ENCODE measurements at regions not wholly inside any gene's neighbourhood (a gene's known extent, or its start where the extent isn't known, plus 50 kb on each side); places are given as distances from the start of the nearest gene placed in this dataset.
"Not testable (repeated sequence)": the region's sequence is repeated elsewhere in the genome, so short reads cannot be mapped to it uniquely, and the experiment has no call there.

DNA sequence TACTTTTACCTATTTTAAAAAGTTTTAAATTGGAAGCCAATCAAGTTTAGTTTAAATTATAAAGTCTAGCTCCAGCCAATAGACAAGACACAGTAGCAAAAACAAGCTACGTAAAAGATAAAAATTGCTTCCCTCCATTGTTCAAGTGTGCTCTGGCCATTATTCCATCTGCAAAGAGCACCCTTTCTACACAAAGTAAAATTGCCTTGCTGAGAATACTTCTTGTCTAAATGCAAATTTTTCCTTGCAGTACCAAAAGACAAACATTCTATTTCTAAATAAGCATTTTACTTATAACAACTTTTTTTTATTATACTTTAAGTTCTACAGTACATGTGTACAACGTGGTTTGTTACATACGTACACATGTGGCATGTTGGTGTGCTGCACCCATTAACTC is 75.9 kb upstream of the ZNF746 start:
- DNase-seq (ENCODE audit: low spot score) (no peak), ATAC-seq (ENCODE audit: insufficient number of reproducible peaks, low FRiP score, low read depth) (no peak)
- H3K27ac ChIP-seq: no peak overlapping the region
- no peaks in the 10 kb centered on the region for H3K36me3 ChIP-seq
- no peaks in the 10 kb centered on the region for H3K27me3 ChIP-seq (replicated peaks; ENCODE audit: insufficient read depth)
- H3K4me3 ChIP-seq: no peak overlapping the region
- no peaks in the 10 kb centered on the region for H3K4me1 ChIP-seq (ENCODE audit: control insufficient read depth in 1 of 2, low read depth in 2 of 2)
- peaks cover 42% of the 10 kb centered on the region for H3K9me3 ChIP-seq
- TF ChIP-seq, protein P1, sequence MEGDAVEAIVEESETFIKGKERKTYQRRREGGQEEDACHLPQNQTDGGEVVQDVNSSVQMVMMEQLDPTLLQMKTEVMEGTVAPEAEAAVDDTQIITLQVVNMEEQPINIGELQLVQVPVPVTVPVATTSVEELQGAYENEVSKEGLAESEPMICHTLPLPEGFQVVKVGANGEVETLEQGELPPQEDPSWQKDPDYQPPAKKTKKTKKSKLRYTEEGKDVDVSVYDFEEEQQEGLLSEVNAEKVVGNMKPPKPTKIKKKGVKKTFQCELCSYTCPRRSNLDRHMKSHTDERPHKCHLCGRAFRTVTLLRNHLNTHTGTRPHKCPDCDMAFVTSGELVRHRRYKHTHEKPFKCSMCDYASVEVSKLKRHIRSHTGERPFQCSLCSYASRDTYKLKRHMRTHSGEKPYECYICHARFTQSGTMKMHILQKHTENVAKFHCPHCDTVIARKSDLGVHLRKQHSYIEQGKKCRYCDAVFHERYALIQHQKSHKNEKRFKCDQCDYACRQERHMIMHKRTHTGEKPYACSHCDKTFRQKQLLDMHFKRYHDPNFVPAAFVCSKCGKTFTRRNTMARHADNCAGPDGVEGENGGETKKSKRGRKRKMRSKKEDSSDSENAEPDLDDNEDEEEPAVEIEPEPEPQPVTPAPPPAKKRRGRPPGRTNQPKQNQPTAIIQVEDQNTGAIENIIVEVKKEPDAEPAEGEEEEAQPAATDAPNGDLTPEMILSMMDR (IDR thresholded peaks at IDR 0.05): no peak

DNA sequence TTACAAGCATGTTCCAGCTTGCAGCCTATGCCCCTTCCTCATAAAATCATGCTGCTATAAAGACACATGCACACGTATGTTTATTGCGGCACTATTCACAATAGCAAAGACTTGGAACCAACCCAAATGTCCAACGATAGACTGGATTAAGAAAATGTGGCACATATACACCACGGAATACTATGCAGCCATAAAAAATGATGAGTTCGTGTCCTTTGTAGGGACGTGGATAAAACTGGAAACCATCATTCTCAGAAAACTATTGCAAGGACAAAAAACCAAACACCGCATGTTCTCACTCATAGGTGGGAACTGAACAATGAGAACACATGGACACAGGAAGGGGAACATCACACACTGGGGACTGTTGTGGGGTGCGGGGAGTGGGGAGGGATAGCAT is 75.3 kb upstream of the ZNF746 start:
- peaks cover 36% of the 10 kb centered on the region for H3K9me3 ChIP-seq
- not testable (repeated sequence) for H3K27ac ChIP-seq; DNase-seq (ENCODE audit: low spot score); H3K36me3 ChIP-seq; H3K4me1 ChIP-seq (ENCODE audit: control insufficient read depth in 1 of 2, low read depth in 2 of 2); ATAC-seq (ENCODE audit: insufficient number of reproducible peaks, low FRiP score, low read depth); H3K4me3 ChIP-seq; H3K27me3 ChIP-seq (replicated peaks; ENCODE audit: insufficient read depth)

DNA sequence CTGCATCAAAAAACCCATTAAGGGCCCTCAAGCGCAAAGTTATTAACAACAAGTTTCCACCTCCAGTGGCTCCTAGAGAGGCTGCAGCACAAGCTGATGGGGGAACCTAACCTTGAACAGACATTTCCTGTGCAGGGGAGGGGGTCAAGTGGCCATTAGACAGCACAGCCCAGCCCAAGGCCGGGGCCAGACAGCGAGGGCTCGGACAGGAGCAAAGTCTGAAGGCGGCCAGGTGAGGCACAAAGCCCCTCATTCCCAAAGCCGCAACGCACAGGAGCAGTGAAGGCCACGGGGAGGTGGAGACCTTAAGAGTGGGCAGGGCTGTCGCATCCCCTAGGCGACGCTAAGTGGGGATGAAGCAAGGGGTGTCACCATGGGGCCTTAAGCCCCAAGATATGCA is 73.2 kb upstream of the ZNF746 start:
- TF ChIP-seq, protein P1 (IDR thresholded peaks at IDR 0.05): no peak
- H3K27ac ChIP-seq: no peak overlapping the region
- H3K4me3 ChIP-seq: no peak overlapping the region
- no peaks in the 10 kb centered on the region for H3K4me1 ChIP-seq (ENCODE audit: control insufficient read depth in 1 of 2, low read depth in 2 of 2)
- peaks cover 30% of the 10 kb centered on the region for H3K9me3 ChIP-seq
- no peak for ATAC-seq (ENCODE audit: insufficient number of reproducible peaks, low FRiP score, low read depth)
- peaks cover 8% of the 10 kb centered on the region for H3K36me3 ChIP-seq
- no peak for DNase-seq (ENCODE audit: low spot score)
- no peaks in the 10 kb centered on the region for H3K27me3 ChIP-seq (replicated peaks; ENCODE audit: insufficient read depth)

DNA sequence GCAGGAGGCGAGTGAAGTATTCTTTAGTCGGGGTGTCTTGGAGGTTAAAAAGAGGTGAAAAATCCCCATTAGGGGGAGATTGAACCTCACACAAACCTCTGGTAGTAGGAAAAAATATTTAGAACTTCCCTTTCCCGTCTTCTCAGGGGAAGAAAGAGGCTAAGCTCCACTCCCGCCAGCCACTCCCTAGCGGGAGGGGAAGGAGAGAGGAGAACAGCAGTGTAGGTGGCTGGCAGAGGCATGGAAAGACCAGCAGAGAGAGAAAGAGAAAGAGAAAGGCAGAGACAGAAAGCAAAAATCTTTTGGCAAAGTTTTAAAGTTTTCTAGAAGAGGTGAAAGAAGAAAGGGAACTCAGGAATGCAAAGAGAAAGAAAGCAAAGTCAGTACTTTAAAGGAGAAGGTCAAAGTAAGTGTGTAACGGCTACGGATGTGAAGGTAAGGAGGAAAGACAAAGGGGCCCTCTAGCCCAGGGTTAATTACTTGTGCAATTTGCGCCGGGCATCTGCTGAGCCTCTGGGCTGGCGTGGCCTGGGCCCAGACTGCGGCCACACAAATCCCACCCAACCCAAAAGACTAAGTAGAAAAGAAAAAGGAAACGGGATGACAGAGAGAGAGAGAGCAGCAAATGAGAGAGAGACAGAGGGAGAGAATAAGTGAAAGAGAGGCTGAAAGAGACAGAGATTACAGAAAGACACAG is 72.3 kb upstream of the ZNF746 start:
- TF ChIP-seq, protein P1 (IDR thresholded peaks at IDR 0.05): no peak
- Histone ChIP-seq H3K36me3 (peaks cover 8% of the 10 kb centered on the region), H3K4me3 (no peak overlapping the region), H3K27ac (no peak overlapping the region), H3K4me1 (ENCODE audit: control insufficient read depth in 1 of 2, low read depth in 2 of 2) (no peaks in the 10 kb centered on the region), H3K27me3 (replicated peaks; ENCODE audit: insufficient read depth) (no peaks in the 10 kb centered on the region), H3K9me3 (peaks cover 29% of the 10 kb centered on the region)
- ATAC-seq (ENCODE audit: insufficient number of reproducible peaks, low FRiP score, low read depth) (no peak), DNase-seq (ENCODE audit: low spot score) (no peak)

DNA sequence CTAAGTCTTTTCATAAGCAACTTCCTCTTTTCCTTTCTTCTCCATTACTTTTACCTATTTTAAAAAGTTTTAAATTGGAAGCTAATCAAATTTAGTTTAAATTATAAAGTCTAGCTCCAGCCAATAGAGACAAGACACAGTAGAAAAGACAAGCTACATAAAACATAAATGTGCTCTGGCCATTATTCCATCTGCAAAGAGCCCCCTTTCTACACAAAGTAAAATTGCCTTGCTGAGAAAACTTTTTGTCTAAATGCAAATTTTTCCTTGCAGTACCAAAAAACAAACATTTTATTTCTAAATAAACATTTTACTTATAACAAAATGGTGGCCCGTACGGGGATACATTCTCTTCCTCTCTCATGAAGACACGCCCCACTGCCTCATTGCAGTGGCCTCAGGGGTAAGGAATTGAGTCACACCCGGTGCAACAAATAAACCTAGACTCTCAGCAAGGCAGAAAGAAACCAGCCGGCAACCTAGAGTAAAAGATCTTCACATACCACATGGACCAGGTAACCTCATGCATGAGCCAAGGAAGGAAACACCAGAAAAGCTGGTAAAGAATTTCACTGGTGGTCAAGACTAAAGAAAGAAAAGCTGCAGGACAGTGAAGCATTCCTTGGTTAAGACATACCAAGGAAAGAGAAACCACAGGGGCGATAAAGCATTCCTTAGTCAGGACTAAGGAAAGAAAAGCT is 71.6 kb upstream of the ZNF746 start:
- Histone ChIP-seq H3K36me3 (peaks cover 8% of the 10 kb centered on the region), H3K4me3 (no peak overlapping the region), H3K4me1 (ENCODE audit: control insufficient read depth in 1 of 2, low read depth in 2 of 2) (no peaks in the 10 kb centered on the region), H3K27ac (no peak overlapping the region), H3K9me3 (peaks cover 25% of the 10 kb centered on the region), H3K27me3 (replicated peaks; ENCODE audit: insufficient read depth) (no peaks in the 10 kb centered on the region)
- ATAC-seq (ENCODE audit: insufficient number of reproducible peaks, low FRiP score, low read depth): no peak
- no peak for DNase-seq (ENCODE audit: low spot score)
- TF ChIP-seq, protein P1 (IDR thresholded peaks at IDR 0.05): no peak

Data from thoracic aorta (tissue), 2 donors.